ENCODE measurements at regions not wholly inside any gene's neighbourhood (a gene's known extent, or its start where the extent isn't known, plus 50 kb on each side); places are given as distances from the start of the nearest gene placed in this dataset.

GRCh38 chr20:6184086-6184485 lies 61.3 kb upstream of the FERMT1 start:
- Histone ChIP-seq H3K27ac (no peak overlapping the region), H3K36me3 (no peaks in the 10 kb centered on the region), H3K27me3 (replicated peaks; ENCODE audit: insufficient read depth) (no peaks in the 10 kb centered on the region), H3K4me1 (ENCODE audit: control insufficient read depth in 1 of 2, low read depth in 2 of 2) (no peaks in the 10 kb centered on the region), H3K9me3 (no peaks in the 10 kb centered on the region), H3K4me3 (no peak overlapping the region)
- TF ChIP-seq, protein P1, sequence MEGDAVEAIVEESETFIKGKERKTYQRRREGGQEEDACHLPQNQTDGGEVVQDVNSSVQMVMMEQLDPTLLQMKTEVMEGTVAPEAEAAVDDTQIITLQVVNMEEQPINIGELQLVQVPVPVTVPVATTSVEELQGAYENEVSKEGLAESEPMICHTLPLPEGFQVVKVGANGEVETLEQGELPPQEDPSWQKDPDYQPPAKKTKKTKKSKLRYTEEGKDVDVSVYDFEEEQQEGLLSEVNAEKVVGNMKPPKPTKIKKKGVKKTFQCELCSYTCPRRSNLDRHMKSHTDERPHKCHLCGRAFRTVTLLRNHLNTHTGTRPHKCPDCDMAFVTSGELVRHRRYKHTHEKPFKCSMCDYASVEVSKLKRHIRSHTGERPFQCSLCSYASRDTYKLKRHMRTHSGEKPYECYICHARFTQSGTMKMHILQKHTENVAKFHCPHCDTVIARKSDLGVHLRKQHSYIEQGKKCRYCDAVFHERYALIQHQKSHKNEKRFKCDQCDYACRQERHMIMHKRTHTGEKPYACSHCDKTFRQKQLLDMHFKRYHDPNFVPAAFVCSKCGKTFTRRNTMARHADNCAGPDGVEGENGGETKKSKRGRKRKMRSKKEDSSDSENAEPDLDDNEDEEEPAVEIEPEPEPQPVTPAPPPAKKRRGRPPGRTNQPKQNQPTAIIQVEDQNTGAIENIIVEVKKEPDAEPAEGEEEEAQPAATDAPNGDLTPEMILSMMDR (IDR thresholded peaks at IDR 0.05) = no peak
- DNase-seq (ENCODE audit: low spot score) = no peak
- no peak for ATAC-seq (ENCODE audit: insufficient number of reproducible peaks, low FRiP score, low read depth)

DNA sequence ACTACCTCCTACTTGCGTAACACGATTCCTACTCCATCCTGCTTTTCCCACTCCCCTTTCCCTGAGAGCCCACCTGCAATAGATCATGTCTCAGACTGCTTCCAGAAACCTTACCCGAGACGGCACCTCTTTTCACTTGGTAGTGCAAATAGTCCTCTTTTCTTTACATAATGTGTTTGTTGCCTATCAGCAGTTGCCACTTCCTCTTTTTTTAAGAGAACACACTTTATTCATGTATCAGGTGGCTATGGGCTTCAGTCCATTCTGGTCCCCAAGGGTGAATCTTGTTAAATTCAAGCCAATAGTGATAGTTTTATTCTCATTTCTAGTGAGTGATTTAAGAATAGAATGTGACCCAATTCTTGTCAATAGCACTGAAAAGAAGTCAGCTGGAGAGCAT lies 57.7 kb upstream of the FERMT1 start:
- no peak for DNase-seq (ENCODE audit: low spot score)
- TF ChIP-seq, protein P1 (IDR thresholded peaks at IDR 0.05) = no peak
- H3K27me3 ChIP-seq (replicated peaks; ENCODE audit: insufficient read depth) = no peaks in the 10 kb centered on the region

DNA sequence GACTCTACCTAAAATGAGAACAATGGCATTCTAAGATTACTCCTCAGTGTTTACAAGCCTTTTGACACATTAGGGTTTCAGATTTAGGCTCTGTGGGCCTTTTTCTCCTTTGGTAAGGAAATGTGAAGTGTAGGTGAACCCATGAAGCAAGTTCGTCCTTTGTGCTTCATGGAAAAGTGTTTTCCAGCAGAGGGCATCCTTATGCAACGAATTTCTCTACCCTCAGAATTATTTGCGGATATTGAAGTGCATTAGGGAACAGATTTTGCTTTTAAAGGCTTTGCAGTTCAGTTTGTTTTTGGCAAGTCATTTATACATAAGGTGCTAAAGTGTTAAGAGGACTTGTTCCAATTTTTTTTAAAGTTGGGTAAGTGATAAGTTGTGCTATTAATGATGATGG lies 55.7 kb upstream of the FERMT1 start:
- no peak overlapping the region for H3K27ac ChIP-seq
- H3K36me3 ChIP-seq = no peaks in the 10 kb centered on the region
- H3K9me3 ChIP-seq = no peaks in the 10 kb centered on the region
- H3K27me3 ChIP-seq (replicated peaks; ENCODE audit: insufficient read depth) = no peaks in the 10 kb centered on the region
- no peak overlapping the region for H3K4me3 ChIP-seq
- ATAC-seq (ENCODE audit: insufficient number of reproducible peaks, low FRiP score, low read depth) (no peak), DNase-seq (ENCODE audit: low spot score) (no peak)
- TF ChIP-seq, protein P1 (IDR thresholded peaks at IDR 0.05) = peak; percentile 26
- H3K4me1 ChIP-seq (ENCODE audit: control insufficient read depth in 1 of 2, low read depth in 2 of 2) = no peaks in the 10 kb centered on the region

More for the DNA sequence above, 57.7 kb upstream of the FERMT1 start:
- no peak for ATAC-seq (ENCODE audit: insufficient number of reproducible peaks, low FRiP score, low read depth)
- no peaks in the 10 kb centered on the region for H3K9me3 ChIP-seq
- no peaks in the 10 kb centered on the region for H3K4me1 ChIP-seq (ENCODE audit: control insufficient read depth in 1 of 2, low read depth in 2 of 2)
- no peak overlapping the region for H3K27ac ChIP-seq
- H3K36me3 ChIP-seq = no peaks in the 10 kb centered on the region
- no peak overlapping the region for H3K4me3 ChIP-seq

DNA sequence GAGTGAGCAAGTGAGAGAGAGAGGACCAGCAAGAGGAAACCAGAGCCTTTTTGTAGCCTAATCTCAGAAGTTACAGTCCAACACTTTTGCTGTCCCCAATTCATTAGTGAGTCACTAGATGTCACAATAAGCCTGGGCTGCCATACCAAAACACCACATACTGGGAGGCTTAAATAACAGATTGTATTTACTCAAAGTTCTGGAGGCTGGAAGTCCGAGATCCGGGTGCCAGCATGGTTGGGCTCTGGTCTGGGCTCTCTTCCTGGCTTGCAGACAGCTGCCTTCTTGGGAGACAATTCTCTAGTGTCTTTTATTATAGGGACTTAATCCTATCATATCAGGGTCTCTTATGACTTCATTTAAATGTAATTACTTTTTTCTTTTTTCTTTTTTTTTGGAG lies 50.7 kb upstream of the FERMT1 start:
- H3K27me3 ChIP-seq (replicated peaks; ENCODE audit: insufficient read depth) = no peaks in the 10 kb centered on the region
- no peaks in the 10 kb centered on the region for H3K4me1 ChIP-seq (ENCODE audit: control insufficient read depth in 1 of 2, low read depth in 2 of 2)
- no peaks in the 10 kb centered on the region for H3K9me3 ChIP-seq
- no peak for ATAC-seq (ENCODE audit: insufficient number of reproducible peaks, low FRiP score, low read depth)
- H3K27ac ChIP-seq = no peak overlapping the region
- no peak for DNase-seq (ENCODE audit: low spot score)
- H3K36me3 ChIP-seq = no peaks in the 10 kb centered on the region
- H3K4me3 ChIP-seq = no peak overlapping the region
- TF ChIP-seq, protein P1 (IDR thresholded peaks at IDR 0.05) = no peak
